Effector memory CD4-positive, alpha-beta T cell (primary cell): ENCODE measurements at regions not wholly inside any gene's neighbourhood (a gene's known extent, or its start where the extent isn't known, plus 50 kb on each side); places are given as distances from the start of the nearest gene placed in this dataset.

Source experiments
- DNase-seq, 3 donors: peaks; one replicate each; pipeline ENCODE4 v3.0.0-alpha.2; 2020
- H3K27ac ChIP-seq: 2 replicates; pipeline ENCODE4 v1.7.0; 2013; ENCODE audit warnings: mild to moderate bottlenecking, low read length, moderate library complexity; ENCODE audit not compliant: insufficient read depth, poor library complexity, severe bottlenecking
- H3K27me3 ChIP-seq: replicated peaks from 2 replicates; pipeline ENCODE4 v1.7.0; 2013; ENCODE audit warnings: mild to moderate bottlenecking, low read length; ENCODE audit not compliant: insufficient read depth, control insufficient read depth, poor library complexity, severe bottlenecking
- H3K36me3 ChIP-seq: 2 replicates; pipeline ENCODE4 v1.7.0; 2013; ENCODE audit warnings: mild to moderate bottlenecking, low read length, moderate library complexity; ENCODE audit not compliant: control insufficient read depth, insufficient read depth
- H3K4me1 ChIP-seq: 2 replicates; pipeline ENCODE4 v1.7.0; 2013; ENCODE audit warnings: low read length, mild to moderate bottlenecking; ENCODE audit not compliant: control insufficient read depth, insufficient read depth, poor library complexity, severe bottlenecking
- H3K4me3 ChIP-seq: 2 replicates; pipeline ENCODE4 v1.7.0; 2013; ENCODE audit warnings: low read length, low read depth, mild to moderate bottlenecking; ENCODE audit not compliant: insufficient read depth, poor library complexity, severe bottlenecking
- H3K9me3 ChIP-seq: 2 replicates; pipeline ENCODE4 v1.7.0; 2013; ENCODE audit warnings: mild to moderate bottlenecking, low read length, moderate library complexity; ENCODE audit not compliant: control insufficient read depth

GRCh38 chr10:84896909-84897308 is 568.5 kb downstream of the CCSER2 start:
- no peak overlapping the region for H3K27ac ChIP-seq
- H3K27me3 ChIP-seq: no peaks in the 10 kb centered on the region
- no peak overlapping the region for H3K4me3 ChIP-seq
- no peak for DNase-seq
- no peaks in the 10 kb centered on the region for H3K9me3 ChIP-seq
- H3K36me3 ChIP-seq: no peaks in the 10 kb centered on the region
- no peaks in the 10 kb centered on the region for H3K4me1 ChIP-seq

- no peak overlapping the region for H3K4me3 ChIP-seq
- H3K4me1 ChIP-seq: no peaks in the 10 kb centered on the region
- DNase-seq: no peak
- H3K27me3 ChIP-seq: no peaks in the 10 kb centered on the region
- H3K27ac ChIP-seq: no peak overlapping the region
- H3K36me3 ChIP-seq: no peaks in the 10 kb centered on the region
- H3K9me3 ChIP-seq: no peaks in the 10 kb centered on the region
These were observed 570.9 kb downstream of the CCSER2 start for GRCh38 chr10:84899268-84899667.

- H3K4me3 ChIP-seq: no peak overlapping the region
- no peaks in the 10 kb centered on the region for H3K4me1 ChIP-seq
- H3K27ac ChIP-seq: no peak overlapping the region
- DNase-seq: no peak
- no peaks in the 10 kb centered on the region for H3K36me3 ChIP-seq
- H3K27me3 ChIP-seq: no peaks in the 10 kb centered on the region
- no peaks in the 10 kb centered on the region for H3K9me3 ChIP-seq
These were observed 571.8 kb downstream of the CCSER2 start for GRCh38 chr10:84900141-84900540.

- DNase-seq: no peak
These were observed 573.5 kb downstream of the CCSER2 start for GRCh38 chr10:84901885-84902284.

GRCh38 chr10:84902553-84902952 is 574.2 kb downstream of the CCSER2 start:
- no peak for DNase-seq
- no peak overlapping the region for H3K27ac ChIP-seq

More at GRCh38 chr10:84901885-84902284, 573.5 kb downstream of the CCSER2 start:
- no peak overlapping the region for H3K27ac ChIP-seq
- no peaks in the 10 kb centered on the region for H3K36me3 ChIP-seq
- H3K4me1 ChIP-seq: no peaks in the 10 kb centered on the region
- H3K4me3 ChIP-seq: no peak overlapping the region
- H3K27me3 ChIP-seq: no peaks in the 10 kb centered on the region
- no peaks in the 10 kb centered on the region for H3K9me3 ChIP-seq

GRCh38 chr10:84903320-84903719 is 574.9 kb downstream of the CCSER2 start:
- no peak for DNase-seq
- Histone ChIP-seq H3K9me3 (no peaks in the 10 kb centered on the region), H3K4me1 (no peaks in the 10 kb centered on the region), H3K4me3 (no peak overlapping the region), H3K27ac (no peak overlapping the region), H3K27me3 (no peaks in the 10 kb centered on the region), H3K36me3 (no peaks in the 10 kb centered on the region)

More at GRCh38 chr10:84902553-84902952, 574.2 kb downstream of the CCSER2 start:
- Histone ChIP-seq H3K4me3 (no peak overlapping the region), H3K27me3 (no peaks in the 10 kb centered on the region), H3K9me3 (no peaks in the 10 kb centered on the region), H3K4me1 (no peaks in the 10 kb centered on the region), H3K36me3 (no peaks in the 10 kb centered on the region)

GRCh38 chr10:84907461-84908009 is 579.1 kb downstream of the CCSER2 start:
- Histone ChIP-seq H3K9me3 (no peaks in the 10 kb centered on the region), H3K4me3 (no peak overlapping the region), H3K27ac (no peak overlapping the region), H3K27me3 (no peaks in the 10 kb centered on the region), H3K36me3 (no peaks in the 10 kb centered on the region), H3K4me1 (no peaks in the 10 kb centered on the region)
- DNase-seq: no peak

GRCh38 chr10:84908491-84908890 is 580.1 kb downstream of the CCSER2 start:
- DNase-seq: no peak
- H3K9me3 ChIP-seq: no peaks in the 10 kb centered on the region
- H3K4me3 ChIP-seq: no peak overlapping the region
- no peak overlapping the region for H3K27ac ChIP-seq
- H3K27me3 ChIP-seq: no peaks in the 10 kb centered on the region
- H3K4me1 ChIP-seq: no peaks in the 10 kb centered on the region
- H3K36me3 ChIP-seq: no peaks in the 10 kb centered on the region

GRCh38 chr10:84921701-84922100 is 593.3 kb downstream of the CCSER2 start:
- no peaks in the 10 kb centered on the region for H3K27me3 ChIP-seq
- H3K36me3 ChIP-seq: no peaks in the 10 kb centered on the region
- DNase-seq: no peak
- H3K4me1 ChIP-seq: no peaks in the 10 kb centered on the region
- H3K4me3 ChIP-seq: no peak overlapping the region
- H3K27ac ChIP-seq: no peak overlapping the region
- H3K9me3 ChIP-seq: no peaks in the 10 kb centered on the region

GRCh38 chr10:84924131-84924530 is 595.7 kb downstream of the CCSER2 start:
- H3K4me3 ChIP-seq: no peak overlapping the region
- H3K27ac ChIP-seq: no peak overlapping the region
- no peaks in the 10 kb centered on the region for H3K36me3 ChIP-seq
- H3K27me3 ChIP-seq: no peaks in the 10 kb centered on the region
- no peaks in the 10 kb centered on the region for H3K4me1 ChIP-seq
- no peaks in the 10 kb centered on the region for H3K9me3 ChIP-seq
- no peak for DNase-seq
